ENCODE measurements at regions not wholly inside any gene's neighbourhood (a gene's known extent, or its start where the extent isn't known, plus 50 kb on each side); places are given as distances from the start of the nearest gene placed in this dataset.

DNA sequence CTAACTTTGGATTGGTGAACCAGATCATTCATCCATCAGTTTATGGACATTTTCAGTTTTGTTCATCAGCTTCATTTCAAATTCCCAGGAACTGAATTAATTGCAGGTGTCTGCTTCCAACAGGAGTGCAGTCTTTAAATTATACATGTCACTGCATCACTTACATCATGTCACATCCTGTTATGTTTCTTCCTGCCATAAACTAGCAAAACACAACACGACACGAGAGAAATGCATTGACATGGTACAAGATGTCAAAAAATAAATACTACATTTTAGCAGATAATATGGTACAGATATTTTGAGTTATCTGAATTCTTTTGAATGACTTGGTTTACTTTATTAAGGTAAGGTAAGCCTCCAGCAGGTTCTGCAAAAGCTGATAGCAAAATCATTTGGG lies 415.5 kb downstream of the NR2F1-AS1 start:
- Mint-ChIP-seq H3K27ac (no peak overlapping the region), H3K9me3 (peaks cover 5% of the 10 kb centered on the region), H3K27me3 (no peaks in the 10 kb centered on the region), H3K4me1 (ENCODE audit: low read depth) (no peaks in the 10 kb centered on the region), H3K4me3 (no peak overlapping the region), H3K36me3 (ENCODE audit: low read depth) (no peaks in the 10 kb centered on the region)
- intact Hi-C loops (cut with micrococcal nuclease): no loop called here
- CTCF ChIA-PET: no interaction called here
- DNase-seq: no peak
- TF ChIP-seq, protein P1, sequence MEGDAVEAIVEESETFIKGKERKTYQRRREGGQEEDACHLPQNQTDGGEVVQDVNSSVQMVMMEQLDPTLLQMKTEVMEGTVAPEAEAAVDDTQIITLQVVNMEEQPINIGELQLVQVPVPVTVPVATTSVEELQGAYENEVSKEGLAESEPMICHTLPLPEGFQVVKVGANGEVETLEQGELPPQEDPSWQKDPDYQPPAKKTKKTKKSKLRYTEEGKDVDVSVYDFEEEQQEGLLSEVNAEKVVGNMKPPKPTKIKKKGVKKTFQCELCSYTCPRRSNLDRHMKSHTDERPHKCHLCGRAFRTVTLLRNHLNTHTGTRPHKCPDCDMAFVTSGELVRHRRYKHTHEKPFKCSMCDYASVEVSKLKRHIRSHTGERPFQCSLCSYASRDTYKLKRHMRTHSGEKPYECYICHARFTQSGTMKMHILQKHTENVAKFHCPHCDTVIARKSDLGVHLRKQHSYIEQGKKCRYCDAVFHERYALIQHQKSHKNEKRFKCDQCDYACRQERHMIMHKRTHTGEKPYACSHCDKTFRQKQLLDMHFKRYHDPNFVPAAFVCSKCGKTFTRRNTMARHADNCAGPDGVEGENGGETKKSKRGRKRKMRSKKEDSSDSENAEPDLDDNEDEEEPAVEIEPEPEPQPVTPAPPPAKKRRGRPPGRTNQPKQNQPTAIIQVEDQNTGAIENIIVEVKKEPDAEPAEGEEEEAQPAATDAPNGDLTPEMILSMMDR (IDR thresholded peaks at IDR 0.05): no peak
- POLR2A ChIA-PET: no interaction called here
- no peak for ATAC-seq

- peaks cover 4% of the 10 kb centered on the region for H3K9me3 Mint-ChIP-seq
- ATAC-seq (no peak), DNase-seq (no peak)
- H3K27ac Mint-ChIP-seq: no peak overlapping the region
- H3K27me3 Mint-ChIP-seq: no peaks in the 10 kb centered on the region
- no peak overlapping the region for H3K4me3 Mint-ChIP-seq
- no peaks in the 10 kb centered on the region for H3K36me3 Mint-ChIP-seq (ENCODE audit: low read depth)
- CTCF ChIA-PET: no interaction called here
- TF ChIP-seq, protein P1 (IDR thresholded peaks at IDR 0.05): no peak
- intact Hi-C loops (cut with micrococcal nuclease): no loop called here
- H3K4me1 Mint-ChIP-seq (ENCODE audit: low read depth): no peaks in the 10 kb centered on the region
- POLR2A ChIA-PET: no interaction called here
Observed at GRCh38 chr5:93164690-93165089, 416.3 kb downstream of the NR2F1-AS1 start.

GRCh38 chr5:93163010-93163663 lies 417.9 kb downstream of the NR2F1-AS1 start:
- no peak for ATAC-seq
- H3K27ac Mint-ChIP-seq: no peak overlapping the region
- H3K4me3 Mint-ChIP-seq: no peak overlapping the region
- ChIA-PET POLR2A (no interaction called here), CTCF (no interaction called here)
- H3K9me3 Mint-ChIP-seq: no peaks in the 10 kb centered on the region
- no peaks in the 10 kb centered on the region for H3K36me3 Mint-ChIP-seq (ENCODE audit: low read depth)
- H3K27me3 Mint-ChIP-seq: no peaks in the 10 kb centered on the region
- intact Hi-C loops (cut with micrococcal nuclease): no loop called here
- no peak for DNase-seq
- H3K4me1 Mint-ChIP-seq (ENCODE audit: low read depth): no peaks in the 10 kb centered on the region
- TF ChIP-seq, protein P1 (IDR thresholded peaks at IDR 0.05): no peak

DNA sequence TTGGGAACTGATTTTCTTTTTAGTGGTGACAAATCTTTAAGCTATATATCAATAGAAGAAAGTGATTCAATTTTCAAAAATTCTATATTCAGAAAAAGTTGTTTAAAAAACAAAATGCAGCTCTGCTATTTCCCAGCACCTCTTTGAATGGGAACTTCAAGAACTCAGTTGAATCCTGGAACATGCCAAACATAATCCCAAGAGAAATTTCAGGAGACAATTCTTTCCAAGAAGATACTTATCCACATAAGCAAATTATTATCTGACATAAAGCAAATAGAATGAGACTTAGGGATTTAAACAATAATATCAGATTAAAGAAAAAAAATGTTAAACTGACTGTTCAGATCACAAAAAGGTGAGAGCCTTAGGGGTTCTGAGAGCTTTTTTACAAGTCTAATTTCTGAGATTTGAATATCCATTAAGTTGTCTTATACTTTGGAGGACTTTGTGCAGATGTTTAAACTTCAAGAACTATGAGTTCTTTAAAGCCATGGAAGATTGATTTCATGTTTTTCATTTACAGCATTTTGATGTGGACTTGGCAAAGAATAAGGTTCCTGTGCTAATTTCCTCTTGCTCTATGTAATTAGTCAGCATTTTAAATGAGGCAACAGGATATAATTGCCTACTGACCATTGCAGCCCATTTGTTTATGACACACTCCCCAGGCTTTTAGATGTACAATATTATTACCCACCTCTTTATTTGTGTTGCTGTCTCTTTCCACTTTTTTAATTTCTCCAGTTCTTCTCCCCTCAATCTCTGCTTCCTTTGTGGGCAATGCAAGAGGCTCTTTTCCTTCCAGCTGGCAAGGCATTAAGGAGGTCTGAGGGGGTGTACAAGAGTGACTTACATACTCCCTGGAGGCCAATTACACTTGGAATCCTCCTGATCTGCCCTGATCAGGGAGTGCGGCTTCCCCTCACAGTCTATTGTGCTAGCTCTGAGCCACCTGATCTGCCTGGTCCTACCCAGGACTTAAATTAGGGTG lies 419.1 kb downstream of the NR2F1-AS1 start:
- Mint-ChIP-seq H3K27me3 (no peaks in the 10 kb centered on the region), H3K4me3 (no peak overlapping the region), H3K9me3 (no peaks in the 10 kb centered on the region), H3K4me1 (ENCODE audit: low read depth) (no peaks in the 10 kb centered on the region), H3K27ac (no peak overlapping the region), H3K36me3 (ENCODE audit: low read depth) (no peaks in the 10 kb centered on the region)
- intact Hi-C loops (cut with micrococcal nuclease): no loop called here
- CTCF ChIA-PET: no interaction called here
- TF ChIP-seq, protein P1 (IDR thresholded peaks at IDR 0.05): no peak
- ATAC-seq (no peak), DNase-seq (no peak)
- POLR2A ChIA-PET: interaction anchor here (0.7 kb wide), 1 partner anchor 338 kb away, joined by 3 read pairs; no protein-coding TSS in a partner anchor

DNA sequence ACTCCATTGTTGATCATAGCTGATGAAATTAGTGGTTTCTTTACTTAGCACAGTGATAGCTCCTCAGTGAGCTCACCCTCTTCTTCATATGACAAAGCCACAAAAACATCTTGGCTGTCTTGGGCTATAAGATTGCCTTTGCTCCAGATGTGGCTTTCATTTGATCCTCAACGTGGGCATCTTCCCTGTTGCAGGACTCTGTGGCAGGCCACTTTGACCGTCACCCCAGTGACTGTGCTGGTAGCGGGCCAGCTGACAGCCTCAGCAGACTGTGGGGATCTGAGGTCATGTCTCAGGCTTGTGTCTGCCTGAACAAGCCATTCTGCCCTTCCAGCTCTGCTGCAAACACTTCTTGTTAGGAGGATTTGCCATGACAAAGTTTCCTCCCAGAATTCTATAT lies 422.2 kb downstream of the NR2F1-AS1 start:
- no peak for ATAC-seq
- TF ChIP-seq, protein P1 (IDR thresholded peaks at IDR 0.05): no peak
- Mint-ChIP-seq H3K4me3 (no peak overlapping the region), H3K9me3 (no peaks in the 10 kb centered on the region), H3K4me1 (ENCODE audit: low read depth) (no peaks in the 10 kb centered on the region), H3K36me3 (ENCODE audit: low read depth) (no peaks in the 10 kb centered on the region), H3K27ac (no peak overlapping the region), H3K27me3 (no peaks in the 10 kb centered on the region)
- DNase-seq: no peak
- CTCF ChIA-PET: no interaction called here
- POLR2A ChIA-PET: no interaction called here
- intact Hi-C loops (cut with micrococcal nuclease): no loop called here

Measured in activated CD8-positive, alpha-beta T cell treated with anti-CD3 and anti-CD28 coated beads for 36 hours (primary cell).